Hippocampal formation (tissue), 2 donors: ENCODE measurements at regions not wholly inside any gene's neighbourhood (a gene's known extent, or its start where the extent isn't known, plus 50 kb on each side); places are given as distances from the start of the nearest gene placed in this dataset.
"Not testable (repeated sequence)": the region's sequence is repeated elsewhere in the genome, so short reads cannot be mapped to it uniquely, and the experiment has no call there.

ENCODE experiments used
- DNase-seq, 2 donors: peaks; one replicate each; lab custom pipeline; 2025; lab: John Stamatoyannopoulos, UW

DNA sequence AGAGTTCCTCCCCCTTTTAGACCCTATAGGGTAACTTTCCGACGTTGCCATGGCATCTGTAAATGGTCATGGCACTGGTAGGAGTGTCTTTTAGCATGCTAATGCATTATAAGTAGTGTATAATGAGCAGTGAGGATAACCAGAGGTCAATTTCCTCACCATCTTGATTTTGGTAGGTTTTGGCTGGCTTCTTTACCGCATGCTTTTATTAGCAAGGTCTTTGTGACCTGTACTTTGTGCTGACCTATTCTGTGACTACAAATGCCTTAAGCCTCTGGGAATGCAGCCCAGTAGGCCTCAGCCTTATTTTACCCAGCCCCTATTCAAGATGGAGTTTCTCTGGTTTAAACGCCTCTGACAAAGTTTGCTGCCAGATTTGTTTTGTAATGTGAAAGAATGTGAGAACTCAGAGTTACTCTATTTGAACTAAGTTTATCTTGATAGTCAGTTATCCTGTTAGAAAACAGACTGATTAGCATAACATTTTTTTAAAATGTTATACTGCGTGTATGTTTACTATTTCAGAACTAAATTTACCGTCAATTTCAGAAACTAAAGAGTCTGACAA lies 111.3 kb upstream of the PRSS16 start:
- no peak for DNase-seq

DNA sequence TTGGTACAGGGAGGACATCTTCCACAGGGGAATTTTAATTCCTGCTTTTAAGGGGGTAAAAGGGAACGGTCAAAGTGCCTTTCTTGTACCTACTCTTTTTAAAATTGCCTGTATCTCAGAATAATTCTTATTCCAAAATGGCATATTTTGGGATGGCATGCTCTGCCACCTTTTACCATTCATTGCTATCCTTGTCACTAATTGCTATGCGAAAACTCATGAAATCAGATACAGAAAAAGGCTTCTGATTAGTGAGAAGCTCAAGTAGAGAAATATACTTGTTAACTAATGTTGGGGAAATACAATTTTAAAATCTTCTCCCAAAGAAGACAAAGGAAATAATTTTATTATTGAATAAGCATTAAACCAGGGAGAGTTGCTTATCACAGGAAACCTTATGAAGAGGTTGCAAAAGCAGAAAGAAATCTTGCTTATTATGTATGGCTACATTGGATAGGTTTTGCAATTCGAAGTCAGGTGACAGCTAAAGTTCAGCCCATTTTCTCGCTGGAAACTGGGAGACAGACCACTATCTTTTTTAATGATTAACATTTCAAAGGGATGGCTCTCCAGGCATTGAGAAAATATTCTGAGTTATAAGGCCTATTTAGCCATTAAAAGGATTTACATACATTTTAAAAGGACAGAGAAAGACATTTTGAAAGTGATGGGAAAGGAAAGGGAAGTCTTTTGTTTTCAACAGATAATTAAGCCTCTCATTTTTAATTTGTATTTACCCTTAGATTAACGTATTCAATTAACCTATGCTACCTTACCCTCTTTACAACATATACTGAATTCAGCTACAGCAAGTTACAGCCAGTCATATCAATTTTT lies 110.3 kb upstream of the PRSS16 start:
- no peak for DNase-seq

GRCh38 chr6:27138406-27138805 lies 109.1 kb upstream of the PRSS16 start:
- no peak for DNase-seq

DNA sequence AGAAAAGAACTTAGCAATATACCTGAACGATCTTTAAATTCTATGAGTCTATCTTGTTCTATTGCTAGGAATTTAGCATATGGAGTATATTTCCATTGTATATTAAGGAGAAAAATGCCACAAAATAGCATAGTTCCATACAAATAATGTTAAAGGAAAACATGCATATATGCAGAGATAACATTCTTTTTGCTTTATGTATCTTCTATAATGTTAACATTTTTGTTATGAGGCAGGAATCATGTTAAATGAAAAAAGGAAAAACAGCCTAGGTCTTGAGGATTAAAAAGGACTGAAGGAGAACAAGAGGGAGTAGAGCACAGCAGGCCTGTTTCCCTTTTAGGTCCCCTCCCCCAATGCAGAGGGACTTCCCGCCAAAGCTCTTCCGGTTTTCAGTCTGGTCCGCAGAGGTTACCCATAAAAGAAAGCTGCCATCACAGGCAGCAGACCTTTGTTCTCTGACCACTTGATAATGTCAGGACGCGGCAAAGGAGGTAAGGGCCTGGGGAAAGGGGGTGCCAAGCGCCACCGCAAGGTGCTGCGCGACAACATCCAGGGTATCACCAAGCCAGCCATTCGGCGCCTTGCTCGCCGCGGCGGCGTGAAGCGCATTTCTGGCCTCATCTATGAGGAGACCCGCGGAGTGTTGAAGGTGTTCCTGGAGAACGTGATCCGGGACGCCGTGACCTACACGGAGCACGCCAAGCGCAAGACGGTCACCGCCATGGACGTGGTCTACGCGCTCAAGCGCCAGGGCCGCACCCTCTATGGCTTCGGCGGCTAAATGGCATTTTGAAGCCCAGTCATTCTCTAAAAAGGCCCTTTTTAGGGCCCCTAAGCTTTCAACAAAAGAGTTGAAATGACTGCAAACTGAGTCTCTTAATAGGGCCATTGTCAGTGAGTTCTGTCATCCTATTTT lies 108.4 kb upstream of the PRSS16 start:
- peak in 1 of 2 donors; percentile 15 for DNase-seq

DNA sequence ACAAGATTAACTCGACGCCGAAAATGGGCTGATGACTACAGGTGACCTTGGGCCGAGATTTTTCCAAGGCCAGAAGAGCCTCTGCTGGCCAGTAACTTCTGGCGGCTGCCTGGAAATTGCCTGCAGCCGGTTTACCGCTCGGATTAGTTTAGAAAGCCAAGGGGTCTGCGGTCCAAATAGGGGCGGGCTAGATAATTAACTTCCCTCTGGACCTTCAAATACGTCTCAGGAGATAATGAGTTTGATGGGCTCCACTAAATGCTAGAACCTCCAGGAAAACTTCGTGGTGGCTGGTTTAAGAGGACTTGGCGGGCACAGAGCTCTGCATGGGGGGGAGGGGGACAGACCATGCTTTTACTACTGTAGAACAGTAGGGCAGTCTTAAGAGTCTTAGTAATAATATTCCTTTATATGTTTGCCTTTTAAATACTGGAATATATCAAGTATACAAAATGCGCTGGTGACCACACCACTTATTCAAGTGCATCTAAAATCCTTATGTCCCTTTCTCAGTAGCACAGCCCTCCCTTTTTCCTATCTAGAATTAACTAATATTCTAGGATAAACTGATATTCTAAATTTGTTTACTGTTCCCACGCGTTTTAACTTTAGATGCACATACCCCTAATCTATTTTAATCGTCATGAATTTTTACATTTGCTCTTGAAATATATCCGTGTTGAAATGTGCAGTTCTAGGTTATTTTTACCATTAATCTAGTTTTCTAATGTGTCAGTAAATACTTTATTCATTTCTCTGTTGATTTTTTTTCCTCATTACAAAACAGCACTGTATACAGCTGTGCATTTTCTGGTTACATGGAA lies 107.5 kb upstream of the PRSS16 start:
- DNase-seq, result no peak

DNA sequence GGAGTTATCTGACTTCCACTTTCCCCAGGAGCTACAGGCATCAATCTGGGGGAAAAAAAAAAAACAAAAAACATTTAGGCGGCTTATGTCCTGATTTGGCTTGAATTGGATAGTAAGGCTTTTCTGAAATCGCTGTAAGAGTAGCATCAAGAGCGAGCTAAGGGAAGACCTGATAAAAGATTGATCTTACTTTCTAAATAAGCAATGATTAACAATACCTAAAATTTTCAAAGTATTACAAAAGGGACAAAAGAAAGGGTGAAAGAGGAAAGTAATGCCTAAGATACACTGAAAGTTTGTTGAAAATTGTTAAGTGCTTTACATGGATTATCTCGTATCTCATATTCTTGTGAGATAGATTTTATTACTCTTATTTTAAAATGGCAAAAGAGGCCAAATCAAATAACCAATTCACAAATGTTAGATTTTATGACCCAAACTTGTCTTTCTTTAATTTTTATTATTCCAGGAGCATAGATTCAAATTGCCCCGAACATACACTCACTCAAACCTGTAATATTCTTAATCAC lies 106.4 kb upstream of the PRSS16 start:
- DNase-seq, result no peak

GRCh38 chr6:27141529-27142015 lies 105.9 kb upstream of the PRSS16 start:
- no peak for DNase-seq

- not testable (repeated sequence) for DNase-seq
Measured at GRCh38 chr6:27143020-27143388, 104.5 kb upstream of the PRSS16 start.

- no peak for DNase-seq
Measured at GRCh38 chr6:27143474-27144026, 104.0 kb upstream of the PRSS16 start.

GRCh38 chr6:27144740-27145079 lies 102.8 kb upstream of the PRSS16 start:
- DNase-seq, result no peak

GRCh38 chr6:27145731-27146455 lies 101.6 kb upstream of the PRSS16 start:
- DNase-seq, result peak in 1 of 2 donors; percentile 52

- DNase-seq, result not testable (repeated sequence)
Measured at GRCh38 chr6:27146456-27146705, 101.1 kb upstream of the PRSS16 start.

- DNase-seq, result peak; percentile 62 to 98
Measured at GRCh38 chr6:27146706-27147505, 100.6 kb upstream of the PRSS16 start.

DNA sequence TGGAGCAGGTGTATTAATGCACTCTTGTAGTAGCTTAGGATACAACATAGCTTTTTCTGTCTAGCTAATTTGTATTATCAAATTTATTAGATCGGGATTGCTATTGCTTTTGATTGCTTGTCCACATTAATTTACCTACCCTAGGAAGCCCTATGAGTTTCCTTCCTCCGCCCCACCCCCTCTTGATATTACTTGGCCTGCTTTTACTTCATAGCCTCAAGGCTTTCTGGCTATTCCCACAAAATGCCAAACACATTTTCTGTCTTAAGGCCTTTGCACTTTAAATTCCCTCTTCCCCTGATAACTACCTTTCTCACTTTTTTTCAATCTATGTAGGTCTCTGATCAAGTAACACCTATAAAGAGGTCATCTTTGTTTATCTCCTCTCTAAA lies 99.1 kb upstream of the PRSS16 start:
- DNase-seq, result no peak

- no peak for DNase-seq
Measured at GRCh38 chr6:27149150-27149549, 98.4 kb upstream of the PRSS16 start.

DNA sequence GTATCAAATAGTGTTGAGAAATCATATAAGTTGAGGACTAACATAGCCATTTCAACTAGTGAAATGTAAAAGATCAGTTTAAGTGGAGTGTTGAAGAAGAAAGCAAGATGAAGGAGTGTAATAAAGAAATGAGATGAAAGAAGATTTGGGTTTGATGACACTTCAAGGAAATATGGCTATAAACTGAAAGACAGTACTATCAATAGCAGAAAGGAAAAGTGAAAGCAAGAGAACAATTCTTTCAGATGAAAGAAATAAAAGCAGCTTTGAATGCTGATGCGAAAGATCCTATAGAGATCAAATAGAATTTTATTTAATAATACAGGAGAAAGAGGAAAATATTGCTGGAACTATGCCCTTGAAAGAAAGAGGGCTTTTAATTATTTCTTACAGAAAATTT lies 92.8 kb upstream of the PRSS16 start:
- no peak for DNase-seq

GRCh38 chr6:27156874-27157458 lies 90.5 kb upstream of the PRSS16 start:
- no peak for DNase-seq

- DNase-seq, result peak; percentile 32 to 35
Measured at GRCh38 chr6:27157459-27158315, 89.8 kb upstream of the PRSS16 start.

GRCh38 chr6:27158316-27158643 lies 89.2 kb upstream of the PRSS16 start:
- no peak for DNase-seq
